Testis (tissue), 2 donors: ENCODE measurements at regions not wholly inside any gene's neighbourhood (a gene's known extent, or its start where the extent isn't known, plus 50 kb on each side); places are given as distances from the start of the nearest gene placed in this dataset.

ENCODE experiments used
- DNase-seq: peaks from one replicate; pipeline ENCODE4 v3.0.0-alpha.2; 2019
- H3K27ac ChIP-seq, 2 donors: fragments of 200-600 bp; sonication (generic); one replicate each; pipeline ENCODE4 v1.5.1; 2019
- H3K27me3 ChIP-seq: fragments of 200-600 bp; sonication (generic); one replicate; pipeline ENCODE4 v1.5.1; 2019
- H3K36me3 ChIP-seq: fragments of 200-600 bp; sonication (generic); one replicate; pipeline ENCODE4 v1.5.1; 2017; ENCODE audit warnings: low read depth; ENCODE audit errors: missing control alignments
- H3K4me1 ChIP-seq: fragments of 200-600 bp; sonication (generic); one replicate; pipeline ENCODE4 v1.5.1; 2019
- H3K4me3 ChIP-seq, 2 donors: fragments of 200-600 bp; sonication (generic); one replicate each; pipeline ENCODE4 v1.5.1; 2017 to 2019
- H3K9me3 ChIP-seq: fragments of 200-600 bp; sonication (generic); one replicate; pipeline ENCODE4 v1.5.1; 2017
- CTCF ChIP-seq, 3 experiments: fragments of 450-650 bp in 2 of 3; fragments of 200-600 bp in 1 of 3; sonication (generic) in 1 of 3; IDR thresholded peaks; one replicate each; pipeline ENCODE4 v1.5.1; 2016 to 2019; ENCODE audit warnings: antibody characterized with exemption in 3 of 3, mild to moderate bottlenecking in 2 of 3, moderate library complexity in 1 of 3
- POLR2A ChIP-seq: fragments of 450-650 bp; IDR thresholded peaks from one replicate; pipeline ENCODE4 v1.6.1; 2017; ENCODE audit warnings: antibody characterized with exemption, mild to moderate bottlenecking, moderate library complexity
- WGBS, 2 donors: methylation state at CpG; one replicate each; pipeline ENCODE4 v1.1.5; 2018; 5-methylcytosine and 5-hydroxymethylcytosine counted together
- intact Hi-C: fragments of 100-400 bp; cut with DNase I; formaldehyde crosslinking; loops from one replicate; pipeline ENCODE4 v1.15.1; 2023; ENCODE audit warnings: low total_unique reads

DNA sequence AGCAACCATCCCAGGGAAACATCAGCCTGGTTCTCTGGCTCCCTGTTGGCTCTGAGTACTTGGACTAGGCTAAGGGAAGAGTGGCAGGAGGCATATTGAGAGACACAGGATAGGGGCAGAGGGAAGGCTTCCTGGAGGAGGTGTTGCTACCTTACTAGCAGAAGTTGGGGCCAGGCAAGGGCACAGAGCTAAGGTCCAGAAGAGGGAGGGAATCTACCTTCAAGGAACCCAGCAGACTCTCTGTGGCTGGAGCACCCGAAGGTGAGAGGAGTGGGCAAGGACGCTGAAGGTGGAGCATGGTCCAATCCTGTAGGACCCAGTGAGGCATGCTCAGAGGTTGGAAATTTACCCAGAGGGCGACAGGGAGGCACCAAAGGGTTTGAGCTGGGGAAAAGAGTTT lies 191.9 kb downstream of the TFAP2C start:
- 84 to 92% methylated on average over 3 of the region's 3 CpGs for WGBS, 2 donors
- Histone ChIP-seq H3K27ac (no peak overlapping the region), H3K36me3 (no peaks in the 10 kb centered on the region), H3K9me3 (no peaks in the 10 kb centered on the region), H3K4me1 (no peaks in the 10 kb centered on the region), H3K4me3 (no peak overlapping the region), H3K27me3 (no peaks in the 10 kb centered on the region)
- intact Hi-C loops = no loop called here
- no peak for TF ChIP-seq POLR2A
- TF ChIP-seq CTCF (IDR thresholded peaks at IDR 0.05) = no peak
- no peak for DNase-seq

DNA sequence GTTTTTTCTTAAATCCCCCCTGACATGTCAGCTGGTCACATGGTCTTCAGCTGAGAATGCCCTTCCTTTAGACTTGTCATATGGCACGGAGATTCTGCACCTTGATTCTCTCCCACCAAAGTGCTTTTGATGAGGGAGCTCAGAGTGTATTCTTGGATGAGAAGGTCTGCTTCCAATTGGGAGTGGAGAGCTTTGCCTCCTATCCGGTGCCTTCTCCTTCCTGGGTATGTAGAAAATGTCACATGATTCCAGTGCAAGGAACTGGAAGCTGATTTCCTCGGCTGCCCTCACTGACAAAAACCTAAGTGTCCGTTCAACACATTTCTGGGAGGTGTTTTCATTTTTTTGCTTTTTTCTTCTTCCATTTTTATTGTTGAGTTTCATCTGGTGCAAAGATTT lies 197.2 kb downstream of the TFAP2C start:
- H3K9me3 ChIP-seq = no peaks in the 10 kb centered on the region
- H3K27ac ChIP-seq = no peak overlapping the region
- intact Hi-C loops = no loop called here
- no peaks in the 10 kb centered on the region for H3K36me3 ChIP-seq
- no peak for TF ChIP-seq POLR2A
- TF ChIP-seq CTCF (IDR thresholded peaks at IDR 0.05) = no peak
- WGBS, 2 donors = 72 to 80% methylated on average over 4 of the region's 4 CpGs
- no peak for DNase-seq
- H3K4me3 ChIP-seq = no peak overlapping the region
- H3K27me3 ChIP-seq = no peaks in the 10 kb centered on the region
- H3K4me1 ChIP-seq = no peaks in the 10 kb centered on the region

DNA sequence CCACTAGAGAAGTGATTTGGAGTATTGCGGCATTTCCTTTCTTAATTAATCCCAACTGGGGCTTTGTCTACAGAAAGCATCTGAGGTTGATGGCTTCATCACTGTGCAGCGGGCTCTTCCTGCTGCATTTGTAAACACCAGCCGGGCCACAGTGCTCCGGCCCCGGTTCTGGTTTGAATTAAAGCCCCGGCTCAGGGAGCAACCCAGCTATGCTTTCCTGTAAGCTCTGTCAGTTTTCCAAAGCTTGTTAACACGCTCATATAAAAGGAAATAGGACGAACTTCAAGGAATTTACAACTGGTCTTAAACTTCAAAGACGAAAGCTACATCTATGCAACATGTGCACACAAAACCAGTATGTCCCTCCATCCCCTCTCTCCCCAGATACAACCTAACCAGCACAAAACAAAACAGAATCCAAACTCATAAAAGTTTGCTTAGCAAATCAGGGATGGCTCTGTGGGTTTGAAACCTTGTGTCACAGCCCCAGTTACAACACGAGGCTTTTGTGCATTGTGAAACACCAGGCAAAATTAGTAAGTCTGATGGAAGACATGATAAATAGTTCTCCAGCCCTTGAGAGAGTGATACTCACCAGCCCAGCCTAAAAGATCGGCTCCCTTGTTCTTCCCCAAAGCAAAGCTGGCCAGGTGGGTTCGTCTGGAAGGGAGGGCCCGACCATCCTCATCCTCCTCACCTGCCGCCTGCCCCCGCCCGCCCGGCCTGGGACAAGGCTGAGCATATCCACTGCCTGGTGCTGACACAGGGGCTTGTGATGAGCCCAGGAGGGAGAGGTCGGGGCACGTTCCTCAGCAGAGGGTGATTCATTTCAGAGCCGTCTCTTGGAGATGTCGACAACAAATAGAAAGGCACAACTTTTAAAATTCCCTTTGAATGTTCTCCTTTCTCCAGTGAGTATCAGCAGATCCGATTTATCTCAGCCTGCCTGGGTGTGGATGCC lies 197.9 kb downstream of the TFAP2C start:
- Histone ChIP-seq H3K36me3 (no peaks in the 10 kb centered on the region), H3K4me1 (no peaks in the 10 kb centered on the region), H3K9me3 (no peaks in the 10 kb centered on the region), H3K27ac (no peak overlapping the region), H3K27me3 (no peaks in the 10 kb centered on the region), H3K4me3 (no peak overlapping the region)
- 31 to 44% methylated on average over 20 to 22 of the region's 22 CpGs for WGBS, 2 donors
- no peak for DNase-seq
- TF ChIP-seq POLR2A (no peak), CTCF (IDR thresholded peaks at IDR 0.05) (no peak)
- intact Hi-C loops = no loop called here

DNA sequence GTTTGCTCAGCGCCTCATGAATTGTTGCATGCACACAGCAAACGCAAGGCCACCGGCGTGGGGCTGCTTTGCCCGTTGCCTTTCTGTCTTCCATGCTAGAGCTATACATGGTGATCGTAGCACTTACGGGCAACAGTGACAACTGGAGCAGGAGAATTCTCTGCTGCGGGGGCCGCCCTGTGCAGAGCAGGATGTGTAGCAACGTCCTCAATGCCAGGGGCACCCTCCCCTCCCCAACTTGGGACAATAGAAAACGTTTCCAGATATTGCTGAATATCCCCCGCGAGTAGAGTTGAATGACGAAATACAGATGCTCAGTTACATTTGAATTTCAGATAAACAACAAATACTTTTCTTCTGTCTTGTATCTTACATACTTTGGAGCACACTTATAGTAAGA lies 198.7 kb downstream of the TFAP2C start:
- no peak overlapping the region for H3K27ac ChIP-seq
- TF ChIP-seq POLR2A (no peak), CTCF (IDR thresholded peaks at IDR 0.05) (no peak)
- no peaks in the 10 kb centered on the region for H3K4me1 ChIP-seq
- H3K36me3 ChIP-seq = no peaks in the 10 kb centered on the region
- whole genome bisulfite sequencing, 2 donors = 51 to 55% methylated on average over 13 to 14 of the region's 14 CpGs
- H3K4me3 ChIP-seq = peak overlapping the region in 1 of 2 donors; percentile 20
- intact Hi-C loops = no loop called here
- no peaks in the 10 kb centered on the region for H3K9me3 ChIP-seq
- no peaks in the 10 kb centered on the region for H3K27me3 ChIP-seq
- no peak for DNase-seq

DNA sequence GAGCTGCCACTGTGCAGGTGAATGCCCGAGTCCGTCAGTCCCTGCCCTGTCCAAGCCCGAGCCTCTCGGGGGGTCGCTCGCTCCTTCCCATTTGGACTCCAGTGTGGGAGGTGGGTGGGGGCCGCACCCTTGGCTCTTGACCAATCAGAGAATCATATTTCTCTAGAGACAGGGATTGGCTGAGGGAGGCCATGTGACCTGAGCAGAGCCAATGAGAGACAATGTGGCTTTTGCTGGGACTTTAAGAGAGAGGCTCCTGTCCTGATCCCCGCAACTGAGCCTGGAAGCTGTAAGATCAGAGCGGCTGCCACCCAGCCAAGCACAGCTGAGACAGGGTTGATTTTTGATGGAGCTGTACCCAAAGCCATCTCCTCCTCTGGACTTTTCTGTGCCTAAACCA lies 199.3 kb downstream of the TFAP2C start:
- Histone ChIP-seq H3K36me3 (no peaks in the 10 kb centered on the region), H3K4me3 (peak overlapping the region in 1 of 2 donors; percentile 20), H3K27ac (no peak overlapping the region), H3K4me1 (no peaks in the 10 kb centered on the region), H3K27me3 (no peaks in the 10 kb centered on the region), H3K9me3 (no peaks in the 10 kb centered on the region)
- intact Hi-C loops = no loop called here
- 83% methylated on average over 9 of the region's 9 CpGs; no CpG with 5 or more reads in 1 of the 2 donors for WGBS, 2 donors
- no peak for TF ChIP-seq POLR2A
- no peak for TF ChIP-seq CTCF (IDR thresholded peaks at IDR 0.05)
- DNase-seq = peak; percentile 75
